Nucleus accumbens (tissue), 56 donors: ENCODE measurements at regions not wholly inside any gene's neighbourhood (a gene's known extent, or its start where the extent isn't known, plus 50 kb on each side); places are given as distances from the start of the nearest gene placed in this dataset.

Experiments
- DNase-seq, 56 donors: peaks; one replicate each; lab custom pipeline; 2025; lab: John Stamatoyannopoulos, UW

DNA sequence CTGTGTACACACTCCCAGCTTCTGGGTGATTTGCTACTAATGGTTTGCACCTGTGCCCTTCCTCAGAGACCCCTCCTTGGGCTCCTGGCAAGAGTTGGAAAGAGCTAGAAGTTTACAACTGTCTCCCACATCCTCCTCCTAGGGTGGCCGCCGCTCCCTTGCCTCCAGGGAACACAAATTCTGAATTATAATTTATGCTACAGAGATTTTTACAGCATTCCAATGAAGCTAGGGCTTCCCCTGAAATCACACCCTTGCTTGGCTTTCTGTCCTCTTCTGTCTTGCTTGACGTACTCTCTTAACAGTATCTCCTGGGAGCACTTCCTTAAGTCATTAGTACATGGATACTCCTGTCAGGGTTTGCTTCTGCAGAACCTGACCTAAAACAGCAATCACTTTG lies 180.2 kb downstream of the KCNA5 start:
- no peak for DNase-seq

DNA sequence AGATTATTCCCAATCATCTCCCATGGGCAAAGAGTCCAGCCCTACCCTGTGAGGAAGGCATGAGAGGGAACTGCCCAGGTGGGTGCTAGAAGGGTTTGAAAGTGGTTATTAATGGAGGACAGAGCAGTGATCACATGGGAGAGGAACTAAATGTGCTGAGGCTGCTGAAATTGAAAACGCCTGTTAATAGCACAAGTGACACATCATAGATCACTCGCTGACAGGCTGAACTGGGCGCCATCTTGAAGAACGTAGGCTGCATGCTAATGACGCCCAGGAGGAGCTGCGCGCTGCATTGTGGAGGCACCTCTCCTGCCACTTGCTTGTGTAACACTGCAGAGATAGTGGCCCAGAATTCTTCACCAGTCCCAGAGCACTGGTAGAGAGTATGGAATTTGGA lies 182.9 kb downstream of the KCNA5 start:
- DNase-seq, result no peak

- DNase-seq, result no peak
Observed at GRCh38 chr12:5227708-5228373, 184.2 kb downstream of the KCNA5 start.

GRCh38 chr12:5230156-5230555 lies 186.5 kb downstream of the KCNA5 start:
- no peak for DNase-seq

DNA sequence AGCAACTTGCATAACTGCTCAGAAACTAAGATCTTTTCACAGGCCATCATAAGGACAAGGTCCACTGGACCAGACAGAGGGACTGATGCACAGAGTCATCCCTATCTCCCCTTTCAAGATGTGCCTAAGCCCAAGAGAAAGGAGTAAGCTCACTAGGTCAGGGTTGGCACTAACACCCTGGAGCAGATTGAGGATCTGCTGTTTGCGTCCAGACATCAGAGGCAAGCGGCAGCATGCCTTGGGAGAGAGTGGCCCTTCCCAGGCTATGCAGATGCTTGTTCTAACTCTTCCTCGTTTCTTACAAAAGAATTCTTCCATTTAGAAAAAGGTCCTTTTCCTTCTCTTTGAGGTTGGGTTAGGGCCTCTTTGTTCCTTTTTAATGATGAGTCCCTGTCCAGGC lies 187.2 kb downstream of the KCNA5 start:
- DNase-seq, result no peak

DNA sequence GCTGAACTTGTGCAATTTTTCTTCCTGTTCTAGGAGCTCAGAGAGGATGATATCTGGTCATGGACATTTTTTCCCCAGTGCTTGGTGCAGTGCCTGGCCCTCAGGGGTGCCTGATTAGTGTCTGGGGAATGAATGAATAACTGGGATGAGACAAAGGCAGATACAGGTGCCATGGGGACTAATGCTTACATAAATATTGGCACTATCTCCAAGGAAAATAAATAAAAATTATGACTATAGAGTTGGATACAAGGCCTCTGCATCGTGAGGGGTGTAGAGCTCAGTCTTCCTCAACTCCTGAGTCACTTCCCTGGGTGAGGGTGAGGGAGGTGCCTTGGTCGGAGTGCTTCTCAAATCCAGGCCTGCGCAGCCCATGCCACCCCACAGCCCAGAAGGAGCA lies 188.6 kb downstream of the KCNA5 start:
- DNase-seq, result no peak

DNA sequence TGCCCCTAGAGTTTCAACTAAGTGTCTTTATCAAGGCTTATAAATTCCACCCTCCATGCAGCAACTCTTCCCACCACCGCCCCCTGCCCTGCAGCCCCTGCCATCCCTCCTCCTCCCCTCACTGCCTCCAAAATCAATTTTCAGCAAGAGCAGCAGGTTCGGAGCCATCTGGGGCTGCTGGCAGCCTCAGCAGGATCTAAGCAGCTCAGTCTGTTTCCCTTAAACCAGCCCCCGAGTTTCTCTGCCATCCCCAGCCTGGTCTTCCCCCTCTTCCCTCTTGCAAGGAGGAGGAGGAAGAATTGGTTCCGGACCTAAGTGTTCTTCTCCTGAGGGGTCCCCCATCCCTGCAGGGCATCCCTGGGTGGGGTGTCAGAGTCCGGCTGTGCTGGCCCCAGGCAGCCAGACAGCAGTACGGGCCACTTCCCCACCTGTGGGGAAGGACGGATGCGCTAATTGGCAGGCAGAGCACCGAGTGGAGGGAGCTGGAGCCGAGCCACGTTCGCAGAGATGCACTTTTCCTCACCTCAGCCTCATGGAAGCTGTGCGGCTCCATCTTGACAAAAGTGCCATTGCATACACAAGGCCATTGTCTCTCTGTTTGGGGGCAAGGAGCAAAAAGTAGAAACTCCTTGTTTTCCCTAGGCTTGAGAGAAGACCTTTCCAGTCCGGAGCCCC lies 189.3 kb downstream of the KCNA5 start:
- DNase-seq, result no peak

DNA sequence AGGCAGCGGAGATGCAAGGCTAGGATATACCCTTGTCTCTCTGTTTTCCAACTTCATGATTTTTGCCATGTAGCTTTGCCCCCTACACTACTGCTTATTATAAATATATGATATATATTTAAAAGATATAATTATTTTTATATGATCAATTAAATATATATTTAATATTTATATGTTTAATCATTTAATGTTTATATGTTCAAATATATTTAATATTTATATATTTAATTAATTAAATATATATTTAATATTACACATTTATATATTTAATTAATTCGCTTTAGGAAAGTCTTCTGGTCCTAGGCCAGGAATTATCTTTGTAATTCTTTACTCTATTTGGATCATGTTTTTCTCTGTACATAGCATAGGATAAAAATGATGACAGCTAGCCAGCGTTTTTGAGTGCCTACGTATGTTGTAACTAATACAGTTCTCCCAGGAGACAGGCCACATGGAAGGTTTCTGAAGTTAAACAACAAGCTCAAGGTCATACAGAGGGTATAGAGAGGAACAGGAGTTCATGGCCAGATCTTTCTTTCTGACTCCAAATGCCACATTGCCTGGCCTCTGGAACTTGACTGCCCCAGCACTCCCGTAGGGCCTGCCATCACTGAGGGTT lies 192.5 kb downstream of the KCNA5 start:
- DNase-seq, result no peak

- DNase-seq, result no peak
Observed at GRCh38 chr12:5242440-5242839, 189.5 kb upstream of the NTF3 start.

GRCh38 chr12:5243014-5243413 lies 188.9 kb upstream of the NTF3 start:
- no peak for DNase-seq

DNA sequence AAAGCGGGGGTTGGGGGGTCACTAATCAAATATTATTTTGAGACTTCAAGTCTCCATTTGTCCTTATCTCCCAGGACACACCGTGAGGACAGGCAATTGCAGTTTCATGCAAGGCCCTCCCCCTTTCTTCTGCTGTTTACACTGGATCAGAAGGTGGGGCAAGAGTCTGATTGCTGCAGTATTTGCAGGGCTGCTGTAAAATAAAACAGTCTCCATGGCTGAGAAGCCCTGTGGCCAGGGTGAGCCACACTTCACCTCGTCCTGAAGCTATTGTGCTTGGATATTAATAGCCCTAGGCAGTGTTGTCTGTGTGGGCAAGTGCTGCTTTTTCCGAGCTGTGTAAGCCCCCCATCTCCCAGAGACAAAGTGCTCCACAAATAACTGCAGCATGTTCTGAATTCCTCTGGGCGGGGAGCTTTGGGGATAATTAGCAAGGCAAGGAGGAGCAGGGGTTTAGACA lies 187.4 kb upstream of the NTF3 start:
- DNase-seq, result no peak

DNA sequence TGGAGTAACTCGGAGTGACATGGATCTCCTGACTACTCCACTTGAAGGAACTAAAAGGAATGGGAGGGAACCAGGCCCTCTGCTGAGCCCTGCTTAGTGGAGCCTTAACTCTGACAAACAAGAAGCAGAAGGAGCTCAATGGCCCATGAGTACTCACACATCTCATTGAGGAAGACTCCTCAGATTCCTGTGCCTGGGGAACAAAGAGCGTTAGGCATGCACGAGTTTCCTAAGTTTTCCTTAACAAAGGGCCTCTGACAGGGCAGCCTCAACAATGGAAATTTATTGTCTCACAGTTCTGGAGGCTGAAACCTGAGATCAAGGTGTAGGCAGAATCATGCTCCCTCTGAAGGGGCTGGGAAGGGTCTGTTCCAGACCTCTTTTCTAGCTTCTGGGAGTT lies 185.7 kb upstream of the NTF3 start:
- DNase-seq, result no peak

DNA sequence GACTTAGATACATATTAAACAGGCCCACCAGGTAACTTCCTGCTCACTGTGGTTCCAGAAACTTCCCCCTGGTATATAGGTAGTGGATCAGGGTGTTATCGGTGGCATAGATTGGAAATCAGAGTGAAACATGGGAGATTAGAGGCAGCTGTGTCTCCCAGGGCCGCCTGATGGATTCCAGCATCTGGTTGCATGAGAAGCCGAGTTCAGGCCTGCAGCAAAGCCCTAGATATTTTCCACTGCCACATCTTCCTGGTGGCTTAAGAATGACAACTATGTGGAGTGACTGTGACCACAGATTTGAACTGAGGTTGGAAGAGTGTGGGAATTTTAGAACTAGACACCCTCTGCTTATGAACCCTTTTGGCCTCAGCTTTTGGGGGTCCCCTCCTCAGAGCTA lies 184.8 kb upstream of the NTF3 start:
- no peak for DNase-seq

DNA sequence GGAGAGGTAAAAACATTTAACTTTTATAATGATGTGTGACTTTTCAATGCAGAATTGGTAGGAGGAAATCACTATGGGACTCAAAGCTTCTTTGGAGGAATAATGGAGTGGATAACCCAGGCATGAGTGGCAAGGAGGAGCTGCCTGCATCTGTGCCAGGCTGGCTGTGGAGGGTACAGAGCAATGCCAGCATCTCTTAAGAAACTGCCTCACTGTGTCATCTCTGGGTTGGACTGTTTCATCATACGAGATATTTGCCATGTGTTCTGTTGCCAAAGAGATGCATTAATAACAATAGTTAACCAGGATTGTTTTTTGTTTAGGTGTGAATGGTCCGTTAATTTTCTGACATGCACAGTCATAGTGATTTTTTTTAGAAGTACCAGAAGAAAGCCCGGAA lies 183.7 kb upstream of the NTF3 start:
- DNase-seq, result no peak

- no peak for DNase-seq
Observed at GRCh38 chr12:5248999-5249526, 182.8 kb upstream of the NTF3 start.

- no peak for DNase-seq
Observed at GRCh38 chr12:5251092-5251491, 180.8 kb upstream of the NTF3 start.

DNA sequence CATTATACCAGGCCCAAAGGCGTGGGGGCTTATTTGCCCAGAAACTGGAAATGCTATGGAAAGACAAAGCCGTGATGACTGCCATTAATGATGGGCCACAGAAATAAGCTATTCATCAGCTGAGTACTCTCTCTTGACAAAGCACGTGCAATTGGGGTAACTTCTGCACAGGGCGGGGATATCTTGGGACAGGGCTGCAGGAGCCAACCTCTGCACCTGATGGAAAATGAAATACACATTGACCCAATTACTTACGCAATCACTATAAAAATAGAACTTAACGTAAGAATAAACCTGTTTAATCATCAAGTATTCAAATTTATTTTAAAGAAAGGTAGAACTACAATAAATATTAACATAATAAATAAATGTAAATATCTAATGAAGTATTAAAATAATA lies 180.1 kb upstream of the NTF3 start:
- DNase-seq, result no peak

GRCh38 chr12:5254703-5255102 lies 177.2 kb upstream of the NTF3 start:
- peak in 1 of 56 donors; percentile 2 for DNase-seq

GRCh38 chr12:5257763-5258495 lies 174.0 kb upstream of the NTF3 start:
- DNase-seq, result no peak

- no peak for DNase-seq
Observed at GRCh38 chr12:5258498-5258897, 173.4 kb upstream of the NTF3 start.

DNA sequence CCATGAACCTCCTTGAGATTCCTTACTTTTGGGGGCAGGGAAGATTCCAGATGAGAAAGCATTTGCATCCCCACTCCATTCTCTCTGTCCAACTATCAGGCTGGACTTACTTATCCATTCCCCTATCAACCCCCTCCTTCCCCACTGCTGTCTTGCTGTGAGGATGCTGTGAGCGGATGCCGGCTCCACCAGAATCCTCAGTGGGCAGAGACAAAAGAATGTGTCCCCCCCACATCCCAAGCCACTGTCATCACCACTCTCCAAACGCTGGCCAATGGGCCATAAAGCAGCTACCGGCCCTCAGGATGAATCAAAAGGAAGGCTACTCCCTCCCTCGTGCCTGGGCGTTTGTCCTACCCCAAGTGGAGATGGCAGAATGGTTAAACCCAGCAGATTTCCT lies 173.0 kb upstream of the NTF3 start:
- DNase-seq, result no peak
